ENCODE measurements at regions not wholly inside any gene's neighbourhood (a gene's known extent, or its start where the extent isn't known, plus 50 kb on each side); places are given as distances from the start of the nearest gene placed in this dataset.

DNA sequence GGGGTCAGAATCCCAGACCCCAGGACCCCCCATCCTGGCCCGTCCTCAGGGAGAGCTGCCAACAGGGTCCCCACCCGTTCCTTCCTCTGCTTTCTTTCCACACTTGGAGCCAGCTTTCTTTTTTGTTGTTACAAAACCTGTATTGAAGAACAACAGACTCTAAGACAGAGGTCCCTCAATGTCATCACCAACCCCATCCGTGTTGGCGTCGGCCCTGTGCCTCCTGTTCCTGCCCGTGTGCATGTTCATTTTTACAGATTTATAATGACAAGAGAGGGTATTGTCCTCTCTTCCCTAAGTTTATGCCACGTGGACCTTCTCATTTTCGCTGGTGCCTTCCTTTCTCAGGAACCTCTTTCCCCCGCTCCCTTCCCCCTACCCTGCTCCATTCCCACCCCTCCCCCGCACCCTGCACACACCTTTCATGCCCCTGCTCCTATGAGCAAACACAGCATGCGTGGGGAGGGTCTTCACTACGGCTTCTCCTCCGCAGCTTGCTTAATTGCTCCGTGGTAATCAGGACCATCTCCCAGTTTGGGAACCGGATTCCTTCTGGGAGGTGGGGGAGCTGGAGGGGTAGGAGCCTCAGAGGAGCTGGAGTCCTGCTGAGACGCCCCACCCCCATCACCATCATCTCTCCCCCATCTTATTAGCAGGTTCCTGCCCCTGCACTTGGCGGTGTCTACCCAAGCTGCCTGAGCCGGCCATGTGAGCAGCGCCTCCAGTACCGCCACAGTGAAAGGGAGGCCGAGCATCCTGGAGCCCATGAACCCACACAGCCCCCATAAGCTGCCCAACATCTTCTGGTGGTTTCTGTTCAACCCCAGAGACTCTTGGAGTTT is 88.0 kb upstream of the INSIG1 start:
- peak overlapping the region; percentile 33 for H3K9ac ChIP-seq (replicated peaks; ENCODE audit: extremely low read depth, insufficient read depth, low read length)
- no TSS peak for BruUV-seq (replicated peaks)
- H3K79me2 ChIP-seq (ENCODE audit: control insufficient read depth, insufficient read depth, low read length), result no peaks in the 10 kb centered on the region
- DNase-seq (ENCODE audit: low read depth, low spot score) (no peak), FAIRE-seq (no peak)
- H3K4me3 ChIP-seq (replicated peaks in 1 of 3; ENCODE audit: insufficient read depth in 1 of 3, low read depth in 1 of 3, low read length in 3 of 3), result no peak overlapping the region
- CTCF ChIA-PET, result interaction anchor here (0.6 to 1.0 kb wide), 4 partner anchors 11 to 442 kb away, joined by 3 to 4 read pairs (median 4); partner anchors contain the start of gene INSIG1
- H4K20me1 ChIP-seq (replicated peaks; ENCODE audit: control insufficient read depth, extremely low read depth, insufficient read depth, low read length), result no peaks in the 10 kb centered on the region
- no peak for TF ChIP-seq FOS (IDR thresholded peaks at IDR 0.05; ENCODE audit: borderline replicate concordance, insufficient read depth, low read length)
- no peak for TF ChIP-seq EZH2 (IDR thresholded peaks at IDR 0.05; ENCODE audit: borderline replicate concordance, low read depth, low read length, severe bottlenecking)
- TF ChIP-seq GATA2 (IDR thresholded peaks at IDR 0.05; ENCODE audit: insufficient read depth, insufficient read length, low read depth, low read length), result no peak
- TF ChIP-seq POLR2A (IDR thresholded peaks at IDR 0.05; ENCODE audit: low read depth, low read length), result no peak
- TF ChIP-seq, protein P1, sequence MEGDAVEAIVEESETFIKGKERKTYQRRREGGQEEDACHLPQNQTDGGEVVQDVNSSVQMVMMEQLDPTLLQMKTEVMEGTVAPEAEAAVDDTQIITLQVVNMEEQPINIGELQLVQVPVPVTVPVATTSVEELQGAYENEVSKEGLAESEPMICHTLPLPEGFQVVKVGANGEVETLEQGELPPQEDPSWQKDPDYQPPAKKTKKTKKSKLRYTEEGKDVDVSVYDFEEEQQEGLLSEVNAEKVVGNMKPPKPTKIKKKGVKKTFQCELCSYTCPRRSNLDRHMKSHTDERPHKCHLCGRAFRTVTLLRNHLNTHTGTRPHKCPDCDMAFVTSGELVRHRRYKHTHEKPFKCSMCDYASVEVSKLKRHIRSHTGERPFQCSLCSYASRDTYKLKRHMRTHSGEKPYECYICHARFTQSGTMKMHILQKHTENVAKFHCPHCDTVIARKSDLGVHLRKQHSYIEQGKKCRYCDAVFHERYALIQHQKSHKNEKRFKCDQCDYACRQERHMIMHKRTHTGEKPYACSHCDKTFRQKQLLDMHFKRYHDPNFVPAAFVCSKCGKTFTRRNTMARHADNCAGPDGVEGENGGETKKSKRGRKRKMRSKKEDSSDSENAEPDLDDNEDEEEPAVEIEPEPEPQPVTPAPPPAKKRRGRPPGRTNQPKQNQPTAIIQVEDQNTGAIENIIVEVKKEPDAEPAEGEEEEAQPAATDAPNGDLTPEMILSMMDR (IDR thresholded peaks at IDR 0.05; ENCODE audit: extremely low read depth in 1 of 2, insufficient read depth in 1 of 2, low read depth in 1 of 2, low read length in 2 of 2), result no peak
- no peak for TF ChIP-seq JUN (IDR thresholded peaks at IDR 0.05; ENCODE audit: borderline replicate concordance, insufficient read depth, insufficient read length, low read depth)
- TF ChIP-seq POLR2AphosphoS5 (IDR thresholded peaks at IDR 0.05; ENCODE audit: insufficient read depth, low read depth, low read length), result no peak
- no peaks in the 10 kb centered on the region for H3K27me3 ChIP-seq (ENCODE audit: control insufficient read depth in 2 of 2, insufficient read depth in 2 of 2, low read length in 2 of 2)
- peak overlapping the region; percentile 89 for H3K27ac ChIP-seq (ENCODE audit: insufficient read depth, low read depth, low read length)
- dilution Hi-C loops (cut with MboI; ENCODE audit: extremely low pct_ligation_motif_present, low sequenced_read_pairs) (no loop called here), intact Hi-C loops (cut with micrococcal nuclease) (loop anchor here (5.0 to 10.0 kb wide), 4 partner anchors 207 to 595 kb away; partner anchors contain the start of genes EN2, PAXIP1 and RBM33)
- POLR2A ChIA-PET, result no interaction called here
- H3K36me3 ChIP-seq (ENCODE audit: control insufficient read depth in 2 of 2, extremely low read depth in 1 of 2, insufficient read depth in 2 of 2, low read length in 2 of 2), result no peaks in the 10 kb centered on the region
- peak overlapping the region; percentile 16 for H3K4me2 ChIP-seq (ENCODE audit: insufficient read depth, low read length)
- H3K9me3 ChIP-seq (replicated peaks; ENCODE audit: control insufficient read depth, insufficient read depth, low read length), result no peaks in the 10 kb centered on the region
- peaks cover 36% of the 10 kb centered on the region for H3K4me1 ChIP-seq (ENCODE audit: control insufficient read depth, extremely low read depth, insufficient read depth, low read length)
- no peaks in the 10 kb centered on the region for H3K9me1 ChIP-seq (replicated peaks; ENCODE audit: control insufficient read depth, extremely low read depth, insufficient read depth, low read length)
- H2AFZ ChIP-seq (ENCODE audit: low read depth, low read length), result peak overlapping the region; percentile 38
